Coronary artery (tissue), 2 donors: ENCODE measurements at regions not wholly inside any gene's neighbourhood (a gene's known extent, or its start where the extent isn't known, plus 50 kb on each side); places are given as distances from the start of the nearest gene placed in this dataset.
A peak's percentile ranks its signal among the peaks of the same experiment; 100 is the strongest.

ENCODE experiments used
- DNase-seq: peaks from one replicate; pipeline ENCODE4 v3.0.0-alpha.2; 2017; ENCODE audit warnings: low spot score
- H3K27ac ChIP-seq, 2 donors: fragments of 200-600 bp; sonication (generic); one replicate each; pipeline ENCODE4 v1.5.1; 2016 to 2019
- H3K4me3 ChIP-seq: fragments of 200-600 bp; sonication (generic); 2 replicates; pipeline ENCODE4 v1.5.1; 2016; ENCODE audit warnings: mild to moderate bottlenecking, moderate library complexity
- CTCF ChIP-seq: fragments of 200-600 bp; sonication (generic); IDR thresholded peaks from one replicate; pipeline ENCODE4 v1.5.1; 2019; ENCODE audit warnings: antibody characterized with exemption

GRCh38 chr16:65306722-65307121 lies 184.9 kb upstream of the CDH11 start:
- TF ChIP-seq CTCF: no peak
- Histone ChIP-seq H3K4me3 (no peak overlapping the region), H3K27ac (no peak overlapping the region)
- DNase-seq: no peak

DNA sequence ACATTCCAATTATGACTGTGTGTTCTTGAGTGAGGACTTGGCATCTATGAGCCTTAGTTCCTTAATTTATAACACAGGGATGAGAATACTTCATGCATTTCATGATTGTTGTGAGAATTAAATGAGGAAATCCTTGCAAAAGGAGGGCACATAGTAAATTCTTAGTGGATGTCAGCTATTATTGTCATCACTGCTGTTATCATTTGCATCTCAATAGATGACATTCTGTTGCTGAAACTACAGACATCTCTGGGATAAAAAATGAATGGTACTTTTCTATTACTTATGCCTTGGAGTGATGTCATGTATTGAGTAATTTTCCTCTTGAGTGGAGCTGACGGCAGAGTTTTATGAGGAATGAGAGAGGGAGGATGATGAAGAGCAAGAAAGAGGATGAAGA lies 184.4 kb upstream of the CDH11 start:
- DNase-seq: no peak
- no peak for TF ChIP-seq CTCF
- H3K4me3 ChIP-seq: no peak overlapping the region
- H3K27ac ChIP-seq: no peak overlapping the region

DNA sequence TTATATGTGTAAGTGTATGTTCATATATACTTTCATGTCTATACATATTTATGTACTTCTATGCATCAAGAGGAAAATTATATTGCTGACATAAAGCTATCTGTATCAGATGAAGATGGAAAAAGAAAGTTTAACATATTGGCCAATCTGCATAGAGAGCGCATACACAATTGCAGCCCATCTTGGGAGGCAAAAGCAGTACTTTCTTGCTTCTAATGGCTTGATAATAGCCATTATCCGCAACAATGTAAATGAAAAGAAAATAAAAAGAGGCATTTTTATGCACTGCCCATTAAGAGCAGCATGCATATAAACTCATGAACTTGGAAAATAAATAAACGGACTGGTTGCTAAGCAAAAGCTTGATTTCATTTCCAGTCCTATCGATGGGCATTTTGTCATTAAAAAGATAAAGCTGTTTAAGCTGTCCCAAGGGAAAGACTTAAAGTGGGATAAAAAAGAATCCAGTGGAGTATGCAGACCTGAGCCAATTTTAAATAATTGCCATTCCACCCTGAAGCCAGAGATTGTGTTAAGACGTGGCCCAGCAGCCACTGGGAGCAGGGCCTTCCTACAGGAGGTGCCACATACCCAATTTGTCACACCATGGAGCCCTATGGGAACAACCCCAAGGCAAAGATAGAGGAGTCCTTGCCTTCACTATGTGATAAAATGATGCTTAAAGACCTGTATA lies 183.6 kb upstream of the CDH11 start:
- TF ChIP-seq CTCF: no peak
- no peak for DNase-seq
- H3K27ac ChIP-seq: peak overlapping the region in 1 of 2 donors; percentile 27
- no peak overlapping the region for H3K4me3 ChIP-seq

DNA sequence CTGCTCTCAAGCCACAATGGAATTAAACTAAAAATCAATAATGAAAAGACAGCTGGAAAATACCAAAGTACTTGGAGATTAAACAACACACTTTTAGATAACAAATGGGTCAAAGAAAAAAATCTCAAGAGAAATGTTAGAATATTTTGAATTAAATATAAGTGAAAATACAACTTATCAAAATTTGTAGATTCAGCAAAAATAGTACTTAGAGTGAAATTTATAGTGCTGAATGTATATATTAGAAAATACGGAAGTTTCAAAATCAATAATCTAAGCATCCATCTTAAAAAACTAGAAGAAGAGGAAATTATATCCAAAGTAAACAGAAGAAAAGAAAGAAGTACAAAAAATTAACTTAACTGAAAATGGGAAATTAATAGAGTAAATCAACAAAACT lies 179.2 kb upstream of the CDH11 start:
- Histone ChIP-seq H3K4me3 (no peak overlapping the region), H3K27ac (no peak overlapping the region)
- TF ChIP-seq CTCF: no peak
- DNase-seq: no peak

DNA sequence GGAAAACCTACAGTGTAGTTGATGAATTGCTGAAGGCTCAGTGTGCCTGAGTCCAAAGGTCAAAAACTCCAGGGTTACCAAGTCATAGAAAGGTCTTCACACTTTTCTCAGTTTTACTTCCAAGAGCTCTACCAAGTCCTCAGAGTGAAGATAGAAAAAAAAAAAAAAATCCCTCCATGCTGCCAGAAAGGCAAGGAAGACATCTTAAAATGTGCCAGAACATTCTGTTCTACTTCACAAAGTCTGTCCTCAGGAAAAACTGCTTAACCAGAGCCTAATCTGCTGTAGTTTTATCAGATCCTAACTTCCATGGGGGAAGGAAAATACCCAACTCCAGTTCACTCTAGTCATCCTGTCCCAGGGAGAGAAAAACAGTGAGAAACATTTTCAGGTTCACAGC lies 175.6 kb upstream of the CDH11 start:
- DNase-seq: no peak
- H3K4me3 ChIP-seq: no peak overlapping the region
- TF ChIP-seq CTCF: no peak
- H3K27ac ChIP-seq: peak overlapping the region; percentile 9 to 74

DNA sequence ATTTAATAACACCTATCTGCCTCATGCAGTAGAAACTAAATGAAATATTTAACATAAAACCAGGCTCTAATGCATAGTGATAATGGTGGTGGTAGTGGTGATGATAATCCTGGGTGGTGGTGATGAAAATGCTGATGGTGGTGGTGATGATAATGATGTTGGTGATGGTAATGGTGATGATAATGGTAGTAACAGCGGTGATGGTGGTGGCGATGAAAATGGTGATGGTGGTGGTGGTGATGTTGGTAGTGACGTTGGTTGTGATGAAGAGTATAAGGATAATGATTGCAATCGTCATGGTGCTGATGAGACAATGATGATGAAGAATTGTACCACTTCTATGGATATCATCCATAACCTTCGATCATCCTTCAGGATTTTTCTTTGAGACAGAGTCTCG lies 173.7 kb upstream of the CDH11 start:
- no peak overlapping the region for H3K4me3 ChIP-seq
- DNase-seq: no peak
- no peak overlapping the region for H3K27ac ChIP-seq
- no peak for TF ChIP-seq CTCF

DNA sequence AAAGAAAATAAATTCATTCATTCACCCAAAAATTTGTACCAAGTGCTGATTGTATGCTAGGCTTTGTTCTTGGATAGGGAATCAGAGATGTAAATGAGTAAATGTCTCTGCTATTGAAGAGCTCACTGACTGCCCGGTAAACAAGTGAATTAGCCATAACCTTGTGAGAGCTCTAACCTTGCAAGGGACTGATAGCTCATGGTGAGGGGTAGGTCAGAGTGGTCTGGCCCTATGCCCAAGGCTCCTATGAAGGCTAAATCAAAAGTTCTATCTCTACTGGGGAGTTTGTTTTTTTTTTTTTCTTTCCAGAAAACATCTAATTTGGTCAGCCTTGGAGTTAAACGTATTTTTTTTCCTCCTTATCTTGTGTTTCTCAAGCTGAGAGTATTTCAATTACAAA lies 172.8 kb upstream of the CDH11 start:
- DNase-seq: no peak
- Histone ChIP-seq H3K4me3 (no peak overlapping the region), H3K27ac (no peak overlapping the region)
- no peak for TF ChIP-seq CTCF
